SK-N-DZ (cell line): ENCODE measurements at regions not wholly inside any gene's neighbourhood (a gene's known extent, or its start where the extent isn't known, plus 50 kb on each side); places are given as distances from the start of the nearest gene placed in this dataset.

Experiments used
- DNase-seq: peaks from one replicate; pipeline ENCODE4 v3.0.0-alpha.2; 2015; ENCODE audit warnings: low spot score

DNA sequence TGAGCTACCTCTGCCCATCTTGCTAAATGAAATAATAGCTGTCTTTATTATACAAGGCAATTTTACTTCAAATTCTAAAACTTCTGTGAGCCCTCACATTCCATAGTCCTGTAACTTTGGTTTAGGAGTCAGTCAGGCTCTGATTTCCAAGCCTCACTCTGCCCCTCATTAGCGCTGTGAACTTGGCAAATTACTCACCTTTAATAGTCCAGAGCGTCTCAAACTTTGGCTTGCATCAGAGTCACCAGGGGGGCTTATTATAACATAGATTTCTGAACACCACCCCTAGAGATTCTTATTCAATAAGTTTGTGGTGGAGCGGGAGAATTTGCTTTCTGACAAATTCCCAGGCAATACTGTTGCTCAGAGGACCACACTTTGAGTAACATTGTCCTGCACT, 126.2 kb upstream of the FGGY start:
- DNase-seq, result no peak

DNA sequence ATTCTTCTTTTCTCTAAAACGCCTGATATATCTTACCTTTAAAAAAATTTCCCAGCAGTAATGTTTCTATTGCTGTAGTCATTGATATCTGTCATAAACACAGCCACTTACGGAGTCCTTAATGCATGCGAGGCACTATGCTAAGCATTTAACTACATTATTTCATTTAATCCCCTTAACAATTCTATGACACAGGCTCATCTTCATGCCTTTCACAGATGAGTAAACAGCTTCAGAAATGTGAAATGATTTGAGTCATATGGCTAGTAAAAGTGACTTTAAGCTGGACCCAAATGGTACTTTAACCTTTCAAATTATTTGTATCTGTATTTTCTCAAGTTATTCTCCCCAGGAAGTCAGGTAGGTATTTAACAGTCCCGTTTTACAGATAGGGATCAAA, 125.1 kb upstream of the FGGY start:
- no peak for DNase-seq

DNA sequence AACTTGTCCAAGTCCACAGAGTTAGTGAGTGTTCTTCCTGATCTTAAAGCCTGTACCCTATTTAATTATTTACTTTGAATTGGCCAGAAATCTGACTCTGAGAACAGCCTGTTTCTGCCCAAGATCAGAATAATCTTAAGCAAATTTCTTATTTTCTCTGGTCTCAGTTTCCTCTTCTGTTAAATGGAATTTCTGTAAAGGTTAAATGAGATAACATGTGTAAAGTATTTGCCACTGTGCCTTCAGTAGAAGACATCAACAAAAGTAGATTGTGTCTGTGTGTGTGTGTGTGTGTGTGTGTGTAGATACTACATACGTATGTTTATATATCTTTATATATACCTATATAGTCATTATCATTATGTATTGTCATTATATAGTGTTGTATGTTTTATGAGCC, 124.2 kb upstream of the FGGY start:
- DNase-seq, result no peak

DNA sequence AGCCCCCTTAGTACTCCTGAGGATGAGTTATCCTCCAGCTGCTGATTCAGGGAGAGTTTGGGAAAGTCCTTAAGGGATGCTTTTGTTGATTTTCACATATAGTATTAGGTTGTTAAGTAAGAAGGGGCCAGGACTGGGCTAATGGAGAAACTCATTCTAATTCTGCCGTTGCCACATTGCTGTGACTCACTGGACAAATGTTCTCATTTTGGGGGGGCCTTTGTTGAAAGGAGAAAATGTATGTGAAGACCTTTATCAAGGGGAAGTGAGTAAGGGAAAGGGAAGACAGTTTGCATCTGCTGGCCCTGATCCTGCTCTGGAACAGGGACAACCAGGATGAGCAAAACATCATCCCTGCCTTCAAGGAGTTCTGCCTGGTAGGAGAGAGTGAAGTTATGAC, 123.2 kb upstream of the FGGY start:
- DNase-seq, result no peak

DNA sequence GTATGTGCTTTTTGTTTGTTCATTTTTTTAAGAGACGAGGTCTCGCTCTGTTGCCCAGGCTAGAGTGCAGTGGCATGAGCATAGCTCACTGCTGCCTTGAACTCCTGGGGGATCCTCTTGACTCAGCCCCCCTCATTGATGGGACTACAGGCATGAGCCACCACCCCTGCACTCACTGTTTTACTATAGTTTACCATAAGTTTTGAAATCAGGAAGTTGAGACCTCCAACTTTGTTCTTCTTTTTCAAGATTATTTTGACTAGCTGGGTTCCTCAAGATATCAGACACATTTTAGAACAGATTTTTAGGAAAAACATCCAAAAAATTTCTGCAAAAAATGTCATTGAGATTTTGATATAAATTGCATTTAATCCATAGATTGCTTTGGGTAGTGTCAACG, 120.4 kb upstream of the FGGY start:
- no peak for DNase-seq

DNA sequence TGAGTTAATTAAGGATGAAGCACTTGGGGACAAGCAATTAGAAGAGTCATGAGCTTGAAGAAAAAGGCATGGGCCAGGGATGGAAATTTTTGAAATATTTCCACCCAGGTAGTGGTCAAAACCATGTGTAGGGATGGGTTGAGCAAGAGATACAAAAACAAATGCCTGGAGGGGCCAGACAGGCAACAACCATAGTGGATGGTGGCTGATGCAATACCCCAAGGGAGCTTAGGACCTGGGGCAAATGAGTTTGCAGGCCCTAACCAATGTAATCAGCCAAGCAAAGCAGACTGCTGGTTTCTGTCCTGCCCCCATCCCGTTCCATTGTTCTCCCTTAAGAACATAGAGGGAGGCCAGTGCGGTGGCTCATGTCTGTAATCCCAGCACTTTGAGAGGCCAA, 119.1 kb upstream of the FGGY start:
- no peak for DNase-seq

DNA sequence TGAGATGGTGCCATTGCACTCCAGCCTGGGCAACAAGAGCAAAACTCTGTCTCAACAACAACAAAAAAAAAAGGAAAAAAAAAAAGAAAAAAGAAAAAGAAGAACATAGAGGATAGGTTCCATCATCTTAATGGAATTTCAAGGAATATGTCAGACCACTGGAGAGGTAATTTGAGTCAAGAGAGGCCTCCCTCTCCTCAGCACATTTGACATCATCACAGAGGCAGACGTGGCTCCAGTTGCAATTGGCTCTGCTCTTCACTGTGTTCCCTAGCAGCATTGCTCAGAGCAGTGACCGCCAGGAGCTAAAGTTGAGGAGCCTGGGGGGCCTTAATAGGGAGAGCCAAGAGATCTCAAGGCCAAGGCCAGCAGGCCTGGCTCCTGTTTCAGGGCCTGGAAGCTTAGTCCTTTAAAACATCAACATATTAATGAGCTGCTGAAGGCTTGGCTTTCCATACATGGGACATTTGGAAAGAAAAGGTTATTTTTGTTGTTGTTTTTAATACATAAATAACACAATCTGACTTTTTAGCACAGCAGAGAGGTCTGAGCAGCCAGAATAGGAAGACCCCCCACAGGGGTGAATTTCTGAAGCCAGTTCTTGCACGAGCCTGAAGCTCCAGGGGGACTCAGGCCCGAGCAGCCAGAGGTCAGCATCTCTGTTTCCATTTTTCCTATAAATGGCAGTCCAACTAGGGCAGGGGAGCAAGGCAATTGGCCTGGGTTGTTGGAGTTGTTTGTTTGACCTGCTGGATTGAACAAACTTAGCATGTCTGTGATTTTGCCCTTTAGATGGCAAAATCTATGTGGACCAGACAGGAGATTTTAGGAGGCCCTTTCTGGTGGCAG, 118.3 kb upstream of the FGGY start:
- DNase-seq, result no peak

DNA sequence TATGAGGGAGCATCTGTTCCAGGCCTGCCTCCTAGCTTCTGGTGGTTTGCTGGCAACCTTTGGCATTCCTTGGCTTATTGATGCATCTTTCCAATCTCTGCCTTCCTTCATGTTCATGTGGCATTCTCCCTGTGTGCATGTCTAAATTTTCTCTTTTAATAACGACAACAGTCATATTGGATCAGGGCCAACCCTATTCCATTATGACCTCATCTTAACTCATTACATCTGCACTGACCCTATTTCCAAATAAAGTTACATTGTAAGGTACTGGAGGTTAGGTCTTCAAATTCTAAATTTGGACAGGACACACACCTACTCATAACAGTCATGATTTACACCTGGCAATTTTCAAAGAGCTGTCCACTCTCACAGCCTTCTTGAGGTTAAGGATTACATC, 117.2 kb upstream of the FGGY start:
- DNase-seq, result no peak

DNA sequence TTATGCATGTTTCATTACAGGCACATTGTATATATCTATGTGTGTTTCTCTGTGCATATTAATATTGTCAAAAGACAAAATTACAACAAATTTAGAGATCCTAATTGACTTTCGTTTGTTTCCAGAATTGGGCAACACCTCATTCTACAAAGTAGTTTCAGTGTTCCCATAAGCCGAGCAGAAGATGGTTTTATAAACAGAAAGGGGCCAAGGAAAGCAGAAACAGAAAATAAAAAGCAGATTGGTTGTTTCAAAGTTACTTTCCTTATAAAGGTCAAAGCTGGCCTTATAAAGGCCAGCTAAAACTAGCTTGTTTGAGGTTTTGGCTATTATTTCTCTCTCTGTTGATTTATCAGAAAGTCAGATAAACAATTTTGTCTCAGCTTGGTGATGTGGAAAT, 116.2 kb upstream of the FGGY start:
- no peak for DNase-seq

DNA sequence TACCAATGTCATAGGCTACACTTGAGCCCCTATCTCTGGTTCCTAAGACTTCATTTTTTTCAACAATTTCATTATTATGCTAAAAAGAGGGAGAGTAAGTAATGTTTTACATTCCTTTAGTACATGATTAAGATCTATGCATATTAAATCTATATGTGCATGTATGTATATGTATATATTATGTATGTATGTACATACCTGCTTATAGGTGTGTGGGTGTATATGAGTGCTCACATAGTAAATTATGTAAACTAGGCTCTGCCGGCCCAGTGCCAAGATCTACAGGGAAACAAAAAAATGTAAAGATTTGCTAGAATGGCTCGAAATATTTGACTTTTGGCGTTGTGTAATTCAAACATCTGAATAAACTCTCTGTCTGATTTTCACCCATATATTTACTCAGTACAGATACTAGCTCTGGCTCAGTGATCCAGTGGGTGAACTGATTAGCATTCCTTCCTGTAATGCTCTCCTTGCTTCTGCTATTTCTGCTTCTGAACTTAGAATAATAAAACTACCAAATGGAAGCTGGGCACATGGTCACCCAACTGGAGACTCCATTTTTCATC, 113.1 kb upstream of the FGGY start:
- DNase-seq, result no peak

DNA sequence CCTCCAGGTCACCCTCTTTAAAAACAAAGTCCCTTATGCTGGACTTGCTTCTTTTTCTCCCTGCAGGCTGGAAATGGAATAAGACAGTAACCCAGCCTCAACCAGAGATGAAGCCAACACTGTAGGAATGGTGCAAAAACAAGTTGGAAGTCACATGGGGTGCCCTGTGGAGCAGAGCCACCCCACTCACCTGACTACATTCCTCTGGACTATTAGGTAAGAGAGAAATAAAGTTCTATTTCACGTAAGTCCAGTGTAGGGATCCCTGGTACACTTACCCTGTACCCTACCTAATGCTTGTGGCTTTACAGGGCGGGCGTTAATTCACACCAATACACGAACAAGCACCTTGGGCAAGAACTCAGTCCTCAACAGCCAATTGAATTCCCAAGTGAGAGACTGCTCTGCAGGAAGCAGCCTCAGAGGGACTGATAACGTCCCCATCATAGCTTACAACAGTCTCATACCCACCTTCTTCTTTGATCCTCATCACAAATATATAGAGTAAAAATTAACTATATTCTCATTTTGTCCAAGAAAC, 112.5 kb upstream of the FGGY start:
- no peak for DNase-seq

DNA sequence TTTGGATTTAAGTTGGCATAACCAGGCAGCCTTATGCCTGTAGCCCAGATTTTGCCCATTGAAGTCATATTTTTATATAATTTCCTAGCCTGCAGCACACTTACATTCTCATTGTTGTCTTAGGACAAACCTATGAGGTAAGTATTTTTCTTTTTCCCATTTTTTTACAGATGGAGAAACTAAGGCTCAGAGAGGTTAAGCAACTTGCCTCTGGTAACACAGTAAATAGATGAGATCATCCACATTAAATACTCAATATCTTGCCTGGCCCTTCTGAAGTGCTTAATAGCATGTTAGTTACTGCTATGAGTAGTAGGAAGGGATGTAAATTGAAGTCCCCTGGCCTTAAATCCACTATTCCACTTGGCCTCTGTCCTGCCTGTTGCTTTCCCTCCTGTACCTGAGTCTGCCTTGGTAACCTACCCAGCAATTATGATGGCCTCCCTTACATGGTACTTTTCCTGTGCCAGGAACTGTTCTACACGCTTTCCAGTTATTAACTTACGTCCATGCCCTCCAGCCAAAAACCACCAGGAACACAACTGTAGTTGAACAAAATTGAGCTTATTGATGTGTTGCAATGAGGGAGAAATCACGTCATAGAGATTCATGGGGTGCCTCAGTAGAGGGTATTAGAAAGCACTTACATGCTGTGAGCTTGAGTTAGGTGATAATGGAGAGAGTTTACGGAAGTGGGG, 111.6 kb upstream of the FGGY start:
- no peak for DNase-seq

DNA sequence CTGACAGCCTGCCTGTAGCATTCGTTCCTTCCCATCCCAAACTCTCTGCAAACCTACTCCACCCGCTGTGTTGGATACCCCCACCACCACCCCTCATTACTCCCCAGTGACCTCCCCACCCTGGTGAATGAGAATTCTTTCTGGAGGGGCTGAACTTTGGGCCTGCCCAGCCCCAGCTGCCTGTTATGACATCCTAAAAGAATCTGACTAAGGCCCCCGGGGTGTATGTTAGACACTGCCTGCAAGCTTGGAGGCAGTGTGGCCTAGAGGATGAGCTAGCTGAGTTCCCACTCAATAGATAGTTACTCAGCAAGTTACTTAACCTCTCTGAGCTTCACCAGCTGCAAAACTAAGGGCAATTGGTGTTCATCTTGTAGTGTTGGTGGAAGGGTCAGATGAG, 110.2 kb upstream of the FGGY start:
- no peak for DNase-seq

DNA sequence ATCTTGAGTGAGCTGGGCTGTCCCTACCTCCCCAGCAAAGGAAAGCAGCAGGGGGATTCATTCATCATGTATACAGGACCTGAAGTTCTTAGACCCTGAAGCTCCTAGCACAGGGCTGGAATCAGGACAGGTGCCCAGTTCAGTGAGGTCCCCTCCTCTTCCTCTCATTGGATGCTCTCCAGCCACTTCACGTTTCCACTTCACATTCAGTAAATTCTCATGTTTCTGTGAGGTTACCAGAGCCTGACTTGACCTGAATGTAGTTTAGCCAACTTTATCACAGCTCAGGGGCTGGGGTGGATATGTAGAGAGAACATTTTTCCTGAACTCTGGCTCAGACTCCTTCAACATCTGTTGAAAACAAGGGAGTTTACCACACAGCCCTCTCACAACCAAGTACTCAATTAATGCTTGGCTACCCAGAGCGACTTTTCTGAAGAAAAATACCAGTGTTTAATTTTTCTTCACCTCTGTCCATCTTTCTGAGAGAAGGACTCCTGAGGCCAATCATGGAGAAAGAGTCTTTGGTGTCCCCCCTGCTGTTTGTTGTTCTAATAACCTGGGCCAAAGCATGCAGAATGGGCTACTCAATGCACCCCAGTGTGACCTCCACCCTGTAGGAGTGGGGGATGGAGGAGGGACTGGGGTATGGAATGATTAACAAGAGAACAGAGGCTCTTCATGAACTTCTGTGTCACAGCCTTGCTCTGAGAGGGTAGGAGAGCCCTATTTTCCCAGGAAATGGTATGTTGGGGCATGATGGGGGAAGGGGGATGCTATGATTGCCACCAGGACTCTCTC, 108.3 kb upstream of the FGGY start:
- no peak for DNase-seq

DNA sequence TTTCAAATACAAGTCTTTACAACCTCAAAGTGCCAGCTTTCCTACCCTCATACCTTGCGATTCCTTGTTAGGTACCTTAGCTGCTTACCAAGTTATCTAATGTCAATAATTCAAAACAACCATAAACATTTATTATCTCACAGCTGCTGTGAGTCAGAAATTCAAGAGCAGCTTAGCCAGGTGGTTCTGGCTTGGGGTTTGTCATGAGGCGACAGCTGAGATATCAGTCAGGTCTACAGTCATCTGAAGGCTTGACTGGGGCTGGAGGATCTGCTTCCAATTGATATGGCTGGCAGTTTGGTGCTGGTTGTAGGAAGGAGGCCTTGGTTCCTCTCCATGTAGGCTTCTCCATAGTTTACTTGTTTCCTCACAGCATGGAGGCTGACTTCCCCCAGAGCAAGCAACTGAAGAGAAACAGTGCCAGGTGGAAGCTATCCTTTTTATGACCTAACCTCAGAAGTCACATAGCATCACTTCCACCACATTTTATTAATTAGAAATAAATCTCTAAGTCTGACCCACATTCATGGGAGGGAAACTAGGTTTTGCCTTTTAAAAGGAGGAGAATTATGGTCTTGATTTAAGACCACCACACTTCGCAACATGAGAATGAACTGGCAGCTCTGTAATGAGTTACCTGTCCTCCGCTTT, 103.3 kb upstream of the FGGY start:
- DNase-seq, result no peak

DNA sequence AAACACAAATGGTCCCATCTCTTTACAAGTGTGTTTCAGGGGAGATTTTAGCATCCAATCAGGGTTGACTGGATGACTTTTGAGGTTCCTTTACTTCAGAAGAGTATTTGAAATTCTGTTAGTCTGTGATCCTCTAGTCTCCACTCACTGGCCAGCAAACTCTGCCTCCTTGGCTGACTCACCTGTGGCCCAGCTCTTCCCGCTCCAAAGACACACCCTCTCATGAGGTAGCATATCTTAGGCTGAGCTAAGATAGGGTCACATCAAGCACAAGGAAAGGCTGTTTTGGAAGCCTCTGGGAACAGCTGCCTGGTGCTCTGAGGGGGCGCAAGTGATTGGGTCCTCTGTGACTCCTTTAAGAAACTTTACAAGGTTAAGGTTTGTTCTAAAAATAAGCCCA, 102.3 kb upstream of the FGGY start:
- no peak for DNase-seq

DNA sequence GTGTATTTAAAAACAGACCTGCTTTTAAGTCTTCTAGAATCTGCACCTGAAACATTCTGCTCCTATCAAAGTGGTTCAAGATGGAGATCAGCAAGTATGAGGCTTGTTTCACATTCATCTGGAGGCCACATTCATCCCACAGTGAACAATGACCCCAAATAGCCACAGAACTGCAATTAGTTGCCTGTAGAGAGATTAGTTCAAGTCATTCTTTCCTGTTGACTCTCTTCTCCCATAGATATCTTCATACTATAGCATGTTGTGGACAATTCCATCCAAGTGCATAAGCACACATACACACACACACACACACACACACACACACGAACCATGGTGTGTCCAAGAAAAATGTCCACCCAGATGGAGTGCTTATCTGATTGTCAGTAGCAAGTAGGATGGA, 101.7 kb upstream of the FGGY start:
- no peak for DNase-seq

DNA sequence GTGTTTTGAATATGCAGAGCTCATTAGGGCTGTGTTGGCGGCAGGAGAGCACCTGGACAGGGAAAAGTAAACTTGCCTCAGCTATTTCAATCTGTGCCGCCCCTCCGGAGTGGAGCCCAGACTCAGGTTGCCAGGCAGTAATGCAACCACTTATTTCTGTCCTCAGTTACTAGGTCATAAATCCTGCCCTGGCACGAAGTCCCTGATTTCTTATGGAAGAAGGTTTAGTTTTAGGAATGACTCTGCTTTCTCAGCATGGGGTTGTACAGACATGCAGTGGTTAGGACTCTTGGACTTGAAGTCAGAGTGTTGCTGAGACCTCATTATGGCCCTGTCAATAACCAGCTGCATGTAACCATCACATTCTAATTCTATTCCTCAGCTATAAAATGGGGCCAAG, 98.3 kb upstream of the FGGY start:
- DNase-seq, result no peak

DNA sequence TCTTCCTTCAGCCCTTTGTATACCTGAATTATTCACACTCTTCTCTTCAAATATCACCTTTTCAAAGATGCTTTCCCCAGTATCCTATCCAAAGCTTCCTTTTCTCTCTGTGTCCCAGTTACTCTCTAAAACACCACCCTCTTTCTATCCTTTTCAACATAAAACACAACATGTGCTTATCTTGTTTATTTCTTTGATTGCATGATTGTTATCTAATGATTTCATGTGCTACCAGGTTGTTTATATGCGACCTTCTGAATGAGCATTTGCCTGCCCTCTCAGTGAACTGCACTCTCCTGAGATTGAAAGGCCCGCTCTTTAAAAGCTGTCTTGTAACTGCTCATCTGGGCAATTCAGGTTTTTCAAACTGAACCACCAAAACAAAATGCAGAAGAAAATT, 97.7 kb upstream of the FGGY start:
- no peak for DNase-seq

DNA sequence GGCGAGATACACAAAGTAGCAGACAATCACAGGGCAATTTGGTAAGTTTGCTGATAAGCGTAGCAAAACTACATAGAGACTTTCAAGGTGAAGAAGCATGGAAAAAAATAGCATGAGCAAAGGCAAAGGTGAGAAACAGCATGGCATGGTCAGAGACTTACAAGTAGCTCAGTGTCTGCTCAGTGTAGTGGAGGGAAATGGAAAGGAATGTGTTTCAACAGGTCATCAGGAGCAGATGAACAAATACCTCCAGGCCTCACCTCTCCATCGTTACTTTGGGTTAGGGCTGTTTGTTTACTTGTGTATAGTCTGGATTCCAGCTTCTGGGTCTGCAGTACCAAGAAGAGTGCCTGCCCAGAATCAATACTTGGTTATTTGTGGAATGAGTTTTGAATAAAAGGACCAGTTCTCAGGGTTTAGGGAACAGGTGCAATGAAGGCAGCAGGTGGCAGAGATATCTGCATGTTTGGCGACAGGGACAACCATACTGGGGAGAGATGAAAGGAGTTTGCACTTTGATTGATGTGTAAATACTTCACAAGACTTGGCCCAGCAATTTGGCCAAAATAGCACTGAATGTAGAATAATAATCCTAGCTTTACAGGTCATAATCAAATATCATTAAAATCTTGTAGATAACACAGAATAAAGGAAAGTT, 97.0 kb upstream of the FGGY start:
- DNase-seq, result no peak

DNA sequence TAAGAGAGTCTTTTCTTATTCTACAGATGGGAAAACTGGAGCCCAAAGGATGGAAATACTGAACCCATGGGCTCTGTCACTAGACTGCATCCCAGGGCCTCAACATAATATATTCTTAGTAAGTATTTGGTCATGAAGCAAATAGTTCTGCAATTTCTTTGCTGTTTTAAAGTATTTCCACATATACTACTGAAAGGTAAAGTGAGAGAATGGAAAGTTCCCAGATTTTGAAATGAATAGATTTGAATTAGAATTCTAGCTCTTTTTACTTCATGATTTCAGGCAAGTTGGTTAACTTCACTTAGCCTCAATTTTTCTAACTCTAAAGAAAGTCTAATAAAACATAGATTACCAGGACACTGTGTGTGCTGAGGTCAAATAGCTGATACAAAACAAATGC, 95.6 kb upstream of the FGGY start:
- DNase-seq, result no peak
